GM19238 (cell line): ENCODE measurements at regions not wholly inside any gene's neighbourhood (a gene's known extent, or its start where the extent isn't known, plus 50 kb on each side); places are given as distances from the start of the nearest gene placed in this dataset.
"Not testable (repeated sequence)": the region's sequence is repeated elsewhere in the genome, so short reads cannot be mapped to it uniquely, and the experiment has no call there.

Experiments
- DNase-seq: peaks from one replicate; pipeline ENCODE4 v3.0.0; 2011; ENCODE audit warnings: low spot score; ENCODE audit not compliant: insufficient read length

- no peak for DNase-seq
Measured at GRCh38 chr18:11383381-11383780, 226.0 kb upstream of the SLC35G4 start.

GRCh38 chr18:11380968-11381367, 228.4 kb upstream of the SLC35G4 start:
- no peak for DNase-seq

- no peak for DNase-seq
Measured at GRCh38 chr18:11379660-11380059, 229.7 kb upstream of the SLC35G4 start.

GRCh38 chr18:11377766-11378540, 228.6 kb upstream of the PIEZO2 start:
- DNase-seq, result no peak

- no peak for DNase-seq
Measured at GRCh38 chr18:11372163-11372562, 222.8 kb upstream of the PIEZO2 start.

- DNase-seq, result no peak
Measured at GRCh38 chr18:11369556-11369955, 220.2 kb upstream of the PIEZO2 start.

- DNase-seq, result no peak
Measured at GRCh38 chr18:11368020-11368419, 218.7 kb upstream of the PIEZO2 start.

GRCh38 chr18:11367351-11367750, 218.0 kb upstream of the PIEZO2 start:
- no peak for DNase-seq

- no peak for DNase-seq
Measured at GRCh38 chr18:11366410-11366809, 217.0 kb upstream of the PIEZO2 start.

- no peak for DNase-seq
Measured at GRCh38 chr18:11362856-11363255, 213.5 kb upstream of the PIEZO2 start.

- DNase-seq, result not testable (repeated sequence)
Measured at GRCh38 chr18:11361862-11362261, 212.5 kb upstream of the PIEZO2 start.

GRCh38 chr18:11357678-11358077, 208.3 kb upstream of the PIEZO2 start:
- DNase-seq, result no peak

GRCh38 chr18:11344576-11344975, 195.2 kb upstream of the PIEZO2 start:
- DNase-seq, result not testable (repeated sequence)

- DNase-seq, result no peak
Measured at GRCh38 chr18:11343096-11343495, 193.7 kb upstream of the PIEZO2 start.

- not testable (repeated sequence) for DNase-seq
Measured at GRCh38 chr18:11342115-11342514, 192.7 kb upstream of the PIEZO2 start.

- no peak for DNase-seq
Measured at GRCh38 chr18:11339188-11339775, 189.9 kb upstream of the PIEZO2 start.

GRCh38 chr18:11336241-11336640, 186.9 kb upstream of the PIEZO2 start:
- DNase-seq, result no peak

- no peak for DNase-seq
Measured at GRCh38 chr18:11327391-11328009, 178.1 kb upstream of the PIEZO2 start.

GRCh38 chr18:11324956-11325882, 175.8 kb upstream of the PIEZO2 start:
- DNase-seq, result no peak

GRCh38 chr18:11324510-11324909, 175.1 kb upstream of the PIEZO2 start:
- DNase-seq, result no peak

- no peak for DNase-seq
Measured at GRCh38 chr18:11323359-11323819, 174.0 kb upstream of the PIEZO2 start.
